Heart left ventricle (tissue), 13 donors: ENCODE measurements at regions not wholly inside any gene's neighbourhood (a gene's known extent, or its start where the extent isn't known, plus 50 kb on each side); places are given as distances from the start of the nearest gene placed in this dataset.

Experiments
- CTCF ChIP-seq, 12 donors: fragments of 200-600 bp; sonication (generic) in 4 of 12; IDR thresholded peaks; one replicate each; pipeline versions ENCODE4 v1.5.0 to v1.8.0; 2018 to 2022; ENCODE audit warnings: antibody characterized with exemption in 12 of 12, mild to moderate bottlenecking in 5 of 12
- POLR2A ChIP-seq, 2 donors: fragments of 450-650 bp; IDR thresholded peaks; one replicate each; pipeline ENCODE4 v1.6.1; 2017; ENCODE audit warnings: antibody characterized with exemption in 2 of 2, mild to moderate bottlenecking in 2 of 2, moderate library complexity in 2 of 2
- donor health status: ischemic (EF 13 %, LVEDD 7.1; RV severe dilation, severe dysfunction).
- donor health status: DM: no; HTN: yes; CAD: no.
- donor health status: DM: no; HTN: no; CAD: no.
- donor health status: ischemic (EF 25% LVEDD 6.9; RV normal size, moderate dysfunction).
- donor health status: ischemic (EF 25% LVEDD 5.7; RV mildly dilated, moderate dysfunction).
- donor health status: ischemic (EF 35%, LVEDD 5.7; RV mildly dilated, moderate dysfunction).
- donor health status: nonischemic (EF 11% LVEDD 7.7; RV severe dilation, severe dysfunction).
- donor health status: DM: yes; HTN: yes; CAD: no.
- donor health status: PGD.
- donor health status: ischemic (EF 29% LVEDD 5.4; RV normal size, mild dysfunction).
- donor health status: nonischemic (EF 23%, LVEDD 6.1; RV moderate dilation, normal function).

GRCh38 chr2:123656590-123656989 is 368.5 kb upstream of the CNTNAP5 start:
- no peak for TF ChIP-seq CTCF (IDR thresholded peaks at IDR 0.05)
- no peak for TF ChIP-seq POLR2A (IDR thresholded peaks at IDR 0.05)
